ENCODE measurements at regions not wholly inside any gene's neighbourhood (a gene's known extent, or its start where the extent isn't known, plus 50 kb on each side); places are given as distances from the start of the nearest gene placed in this dataset.
"Not testable (repeated sequence)": the region's sequence is repeated elsewhere in the genome, so short reads cannot be mapped to it uniquely, and the experiment has no call there.

- DNase-seq (ENCODE audit: low read depth, low spot score), result no peak
- TF ChIP-seq, protein P1, sequence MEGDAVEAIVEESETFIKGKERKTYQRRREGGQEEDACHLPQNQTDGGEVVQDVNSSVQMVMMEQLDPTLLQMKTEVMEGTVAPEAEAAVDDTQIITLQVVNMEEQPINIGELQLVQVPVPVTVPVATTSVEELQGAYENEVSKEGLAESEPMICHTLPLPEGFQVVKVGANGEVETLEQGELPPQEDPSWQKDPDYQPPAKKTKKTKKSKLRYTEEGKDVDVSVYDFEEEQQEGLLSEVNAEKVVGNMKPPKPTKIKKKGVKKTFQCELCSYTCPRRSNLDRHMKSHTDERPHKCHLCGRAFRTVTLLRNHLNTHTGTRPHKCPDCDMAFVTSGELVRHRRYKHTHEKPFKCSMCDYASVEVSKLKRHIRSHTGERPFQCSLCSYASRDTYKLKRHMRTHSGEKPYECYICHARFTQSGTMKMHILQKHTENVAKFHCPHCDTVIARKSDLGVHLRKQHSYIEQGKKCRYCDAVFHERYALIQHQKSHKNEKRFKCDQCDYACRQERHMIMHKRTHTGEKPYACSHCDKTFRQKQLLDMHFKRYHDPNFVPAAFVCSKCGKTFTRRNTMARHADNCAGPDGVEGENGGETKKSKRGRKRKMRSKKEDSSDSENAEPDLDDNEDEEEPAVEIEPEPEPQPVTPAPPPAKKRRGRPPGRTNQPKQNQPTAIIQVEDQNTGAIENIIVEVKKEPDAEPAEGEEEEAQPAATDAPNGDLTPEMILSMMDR (IDR thresholded peaks at IDR 0.05; ENCODE audit: insufficient read depth, low read length, missing control alignments), result no peak
- POLR2A ChIA-PET, result no interaction called here
- no peak overlapping the region for H3K4me3 ChIP-seq (ENCODE audit: low read depth, low read length)
- CTCF ChIA-PET, result no interaction called here
Observed at GRCh38 chr13:66152596-66152995, 1077.5 kb downstream of the PCDH9 start.

- H3K4me3 ChIP-seq (ENCODE audit: low read depth, low read length); POLR2A ChIA-PET; DNase-seq (ENCODE audit: low read depth, low spot score); CTCF ChIA-PET: not testable (repeated sequence)
Observed at GRCh38 chr13:66144357-66144756, 1085.8 kb downstream of the PCDH9 start.

- H3K4me3 ChIP-seq (ENCODE audit: low read depth, low read length), result no peak overlapping the region
- ChIA-PET CTCF (interaction anchor here (1.4 kb wide), 1 partner anchor 10 kb away, joined by 4 read pairs; no protein-coding TSS in a partner anchor), POLR2A (no interaction called here)
- DNase-seq (ENCODE audit: low read depth, low spot score), result no peak
- TF ChIP-seq, protein P1 (IDR thresholded peaks at IDR 0.05; ENCODE audit: insufficient read depth, low read length, missing control alignments), result no peak
Observed at GRCh38 chr13:66139701-66140100, 1090.4 kb downstream of the PCDH9 start.

DNA sequence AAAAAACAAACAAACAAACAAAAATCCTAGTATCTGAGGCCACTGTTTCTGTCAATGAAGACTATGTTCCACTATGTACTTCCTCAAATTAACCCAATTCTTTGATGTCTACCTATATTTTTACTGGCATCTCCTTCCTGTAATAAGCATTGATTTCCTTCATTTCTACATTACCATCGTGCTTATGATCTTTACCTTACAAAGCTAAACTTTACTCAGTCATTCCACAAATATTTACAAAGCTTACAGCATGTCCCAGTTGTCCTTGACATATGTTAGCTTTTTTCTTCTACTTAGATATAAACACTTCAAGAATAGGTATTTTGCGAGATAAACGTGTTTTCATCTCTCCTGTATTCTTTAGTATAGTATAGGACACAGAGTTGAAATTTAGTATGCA, 1090.9 kb downstream of the PCDH9 start:
- DNase-seq (ENCODE audit: low read depth, low spot score), result no peak
- ChIA-PET POLR2A (no interaction called here), CTCF (interaction anchor here (1.4 kb wide), 1 partner anchor 10 kb away, joined by 4 read pairs; no protein-coding TSS in a partner anchor)
- no peak overlapping the region for H3K4me3 ChIP-seq (ENCODE audit: low read depth, low read length)
- TF ChIP-seq, protein P1 (IDR thresholded peaks at IDR 0.05; ENCODE audit: insufficient read depth, low read length, missing control alignments), result no peak

- no peak for DNase-seq (ENCODE audit: low read depth, low spot score)
- CTCF ChIA-PET, result no interaction called here
- POLR2A ChIA-PET, result no interaction called here
- TF ChIP-seq, protein P1 (IDR thresholded peaks at IDR 0.05; ENCODE audit: insufficient read depth, low read length, missing control alignments), result no peak
- H3K4me3 ChIP-seq (ENCODE audit: low read depth, low read length), result no peak overlapping the region
Observed at GRCh38 chr13:66138172-66138811, 1091.8 kb downstream of the PCDH9 start.

- POLR2A ChIA-PET, result no interaction called here
- CTCF ChIA-PET, result no interaction called here
- DNase-seq (ENCODE audit: low read depth, low spot score), result no peak
- TF ChIP-seq, protein P1 (IDR thresholded peaks at IDR 0.05; ENCODE audit: insufficient read depth, low read length, missing control alignments), result no peak
- H3K4me3 ChIP-seq (ENCODE audit: low read depth, low read length), result no peak overlapping the region
Observed at GRCh38 chr13:66137384-66137783, 1092.8 kb downstream of the PCDH9 start.

GRCh38 chr13:66128692-66129269, 1101.4 kb downstream of the PCDH9 start:
- TF ChIP-seq, protein P1 (IDR thresholded peaks at IDR 0.05; ENCODE audit: insufficient read depth, low read length, missing control alignments), result no peak
- POLR2A ChIA-PET, result no interaction called here
- H3K4me3 ChIP-seq (ENCODE audit: low read depth, low read length), result no peak overlapping the region
- DNase-seq (ENCODE audit: low read depth, low spot score), result no peak
- CTCF ChIA-PET, result interaction anchor here (1.6 kb wide), 1 partner anchor 11 kb away, joined by 4 read pairs; no protein-coding TSS in a partner anchor
